ENCODE measurements at regions not wholly inside any gene's neighbourhood (a gene's known extent, or its start where the extent isn't known, plus 50 kb on each side); places are given as distances from the start of the nearest gene placed in this dataset.
"Not testable (repeated sequence)": the region's sequence is repeated elsewhere in the genome, so short reads cannot be mapped to it uniquely, and the experiment has no call there.

DNA sequence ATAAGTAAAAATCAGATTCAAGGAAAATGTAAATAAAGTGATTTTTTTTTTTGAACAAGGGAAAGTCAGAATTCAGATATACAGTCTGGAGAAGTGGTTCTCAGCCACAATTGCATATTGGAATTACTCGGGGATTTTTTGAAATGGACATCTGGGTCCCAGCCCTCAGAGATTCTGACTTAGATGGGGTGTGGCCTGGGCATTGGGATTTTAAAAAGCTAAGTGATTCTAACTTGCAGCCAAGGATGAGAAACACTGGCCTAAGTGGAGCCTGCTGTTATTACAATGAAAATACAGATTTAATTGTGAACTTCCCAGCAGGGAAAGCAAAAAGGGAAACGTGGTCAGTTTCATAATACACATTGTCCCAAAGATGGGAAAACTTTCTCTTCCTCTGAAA is 273.8 kb downstream of the TTC8 start:
- no peak for DNase-seq (ENCODE audit: low spot score)
- intact Hi-C loops (cut with DNase I) = no loop called here

DNA sequence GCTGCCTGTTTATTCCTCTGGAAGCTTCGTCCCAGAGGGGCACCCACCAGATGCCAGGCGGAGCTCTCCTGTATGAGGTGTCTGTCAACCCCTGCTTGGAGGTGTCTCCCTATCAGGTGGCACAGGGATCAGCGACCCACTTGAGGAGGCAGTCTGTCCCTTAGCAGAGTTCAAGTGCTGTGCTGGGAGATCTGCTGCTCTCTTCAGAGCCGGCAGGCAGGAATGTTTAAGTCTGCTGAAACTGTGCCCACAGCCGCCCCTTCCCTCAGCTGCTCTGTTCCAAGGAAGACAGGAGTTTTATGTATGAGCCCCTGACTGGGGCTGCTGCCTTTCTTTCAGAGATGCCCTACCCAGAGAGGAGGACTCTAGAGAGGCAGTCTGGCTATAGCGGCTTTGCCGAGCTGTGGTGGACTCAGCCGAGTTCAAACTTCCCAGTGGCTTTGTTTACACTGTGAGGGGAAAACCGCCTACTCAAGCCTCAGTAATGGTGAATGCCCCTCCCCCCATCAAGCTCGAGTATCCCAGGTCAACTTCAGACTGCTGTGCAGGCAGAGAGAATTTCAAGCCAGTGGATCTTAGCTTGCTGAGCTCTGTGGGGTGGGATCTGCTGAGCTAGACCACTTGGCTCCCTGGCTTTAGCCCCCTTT is 279.8 kb downstream of the TTC8 start:
- intact Hi-C loops (cut with DNase I); DNase-seq (ENCODE audit: low spot score): not testable (repeated sequence)

- DNase-seq (ENCODE audit: low spot score); intact Hi-C loops (cut with DNase I): not testable (repeated sequence)
Measured at GRCh38 chr14:89104861-89105260, 280.4 kb downstream of the TTC8 start.

Measured in cardiac septum (tissue), 1 donor.